Natural killer cell (primary cell): ENCODE measurements at regions not wholly inside any gene's neighbourhood (a gene's known extent, or its start where the extent isn't known, plus 50 kb on each side); places are given as distances from the start of the nearest gene placed in this dataset.

Source experiments
- ATAC-seq, 3 donors: fragments of 150-1000 bp in 2 of 3; fragments of 200-7000 bp in 1 of 3; cut with Tn5 transposase; 1 replicate in 1 of 3; 2 replicates in 2 of 3; pipeline ENCODE4 v1.10.0; 2021; ENCODE audit warnings: mild to moderate bottlenecking in 2 of 3, moderate library complexity in 2 of 3
- DNase-seq, 2 donors: peaks; one replicate each; pipeline versions ENCODE4 v3.0.0 to v3.0.0-alpha.2; 2013 to 2021; ENCODE audit warnings: mixed read lengths in 1 of 2
- H3K27ac ChIP-seq: one replicate; pipeline ENCODE4 v1.5.1; 2013; ENCODE audit warnings: mild to moderate bottlenecking, low read length
- H3K27me3 ChIP-seq: one replicate; pipeline ENCODE4 v1.6.1; 2013; ENCODE audit warnings: low read length; ENCODE audit not compliant: control insufficient read depth, insufficient read depth
- H3K36me3 ChIP-seq: one replicate; pipeline ENCODE4 v1.6.1; 2013; ENCODE audit warnings: low read length; ENCODE audit not compliant: control insufficient read depth, insufficient read depth
- H3K4me1 ChIP-seq: one replicate; pipeline ENCODE4 v1.6.1; 2013; ENCODE audit warnings: low read length; ENCODE audit not compliant: control insufficient read depth, insufficient read depth
- H3K4me3 ChIP-seq: one replicate; pipeline ENCODE4 v1.5.1; 2013; ENCODE audit warnings: low read length
- H3K9me3 ChIP-seq: one replicate; pipeline ENCODE4 v1.6.1; 2013; ENCODE audit warnings: low read length; ENCODE audit not compliant: control insufficient read depth, insufficient read depth
- H3K27ac Mint-ChIP-seq, 2 donors: one replicate each; pipeline ENCODE4 v1.8.0; 2022; ENCODE audit warnings: mild to moderate bottlenecking in 2 of 2, mixed read lengths in 2 of 2, moderate library complexity in 1 of 2
- H3K27me3 Mint-ChIP-seq, 2 donors: one replicate each; pipeline ENCODE4 v1.8.0; 2022; ENCODE audit warnings: low read depth in 2 of 2, mixed read lengths in 2 of 2
- H3K36me3 Mint-ChIP-seq: one replicate; pipeline ENCODE4 v1.8.0; 2022; ENCODE audit warnings: mixed read lengths
- H3K4me1 Mint-ChIP-seq, 2 donors: one replicate each; pipeline ENCODE4 v1.8.0; 2022; ENCODE audit warnings: mixed read lengths in 2 of 2
- H3K4me3 Mint-ChIP-seq: one replicate; pipeline ENCODE4 v1.8.0; 2022; ENCODE audit warnings: mild to moderate bottlenecking, moderate library complexity, mixed read lengths
- H3K9me3 Mint-ChIP-seq, 2 donors: one replicate each; pipeline ENCODE4 v1.8.0; 2022; ENCODE audit warnings: mixed read lengths in 2 of 2
- CTCF ChIP-seq: fragments of 200-600 bp; IDR thresholded peaks from one replicate; pipeline ENCODE4 v1.8.0; 2022; ENCODE audit warnings: antibody characterized with exemption
- WGBS: methylation state at CpG from one replicate; pipeline ENCODE4 v1.1.7; 2013; ENCODE audit warnings: missing lambda C conversion rate; ENCODE audit not compliant: insufficient coverage; 5-methylcytosine and 5-hydroxymethylcytosine counted together
- intact Hi-C: fragments of 100-400 bp; cut with micrococcal nuclease; formaldehyde crosslinking; loops from one replicate; pipeline ENCODE4 v1.14.2; 2022

- H3K4me1 Mint-ChIP-seq: no peaks in the 10 kb centered on the region
- Histone ChIP-seq H3K4me3 (no peak overlapping the region), H3K27me3 (no peaks in the 10 kb centered on the region), H3K9me3 (peaks cover 15% of the 10 kb centered on the region), H3K36me3 (no peaks in the 10 kb centered on the region), H3K27ac (no peak overlapping the region), H3K4me1 (no peaks in the 10 kb centered on the region)
- 76% methylated on average over 1 of the region's 1 CpG for WGBS
- H3K27me3 Mint-ChIP-seq: no peaks in the 10 kb centered on the region
- no peak for DNase-seq
- peaks cover 12 to 16% of the 10 kb centered on the region in 2 donors for H3K9me3 Mint-ChIP-seq
- no peak overlapping the region for H3K27ac Mint-ChIP-seq
- no peak for ATAC-seq
- no peak overlapping the region for H3K4me3 Mint-ChIP-seq
- no peaks in the 10 kb centered on the region for H3K36me3 Mint-ChIP-seq
- intact Hi-C loops: no loop called here
- no peak for TF ChIP-seq CTCF
These were observed 1254.8 kb downstream of the AMY1C start for GRCh38 chr1:105004515-105004914.

- 85% methylated on average over 7 of the region's 7 CpGs for WGBS
- H3K27ac Mint-ChIP-seq: no peak overlapping the region
- no peaks in the 10 kb centered on the region for H3K36me3 Mint-ChIP-seq
These were observed 1256.0 kb downstream of the AMY1C start for GRCh38 chr1:105005594-105006195.

GRCh38 chr1:105017587-105017986 lies 1267.9 kb downstream of the AMY1C start:
- no peak for TF ChIP-seq CTCF
- no peaks in the 10 kb centered on the region for H3K27me3 ChIP-seq
- Mint-ChIP-seq H3K27ac (no peak overlapping the region), H3K4me1 (no peaks in the 10 kb centered on the region), H3K36me3 (peaks cover 14% of the 10 kb centered on the region), H3K27me3 (no peaks in the 10 kb centered on the region), H3K4me3 (no peak overlapping the region), H3K9me3 (peaks cover 18 to 26% of the 10 kb centered on the region in 2 donors)
- intact Hi-C loops: no loop called here
- ATAC-seq: no peak
- no peaks in the 10 kb centered on the region for H3K4me1 ChIP-seq
- no peak overlapping the region for H3K27ac ChIP-seq
- DNase-seq: no peak
- no peaks in the 10 kb centered on the region for H3K36me3 ChIP-seq
- 87% methylated on average over 7 of the region's 7 CpGs for WGBS
- no peak overlapping the region for H3K4me3 ChIP-seq
- no peaks in the 10 kb centered on the region for H3K9me3 ChIP-seq

More at GRCh38 chr1:105005594-105006195, 1256.0 kb downstream of the AMY1C start:
- no peak for DNase-seq
- no peak for TF ChIP-seq CTCF
- Mint-ChIP-seq H3K4me1 (no peaks in the 10 kb centered on the region), H3K9me3 (peaks cover 10 to 16% of the 10 kb centered on the region in 2 donors), H3K4me3 (no peak overlapping the region), H3K27me3 (no peaks in the 10 kb centered on the region)
- ATAC-seq: no peak
- no peak overlapping the region for H3K27ac ChIP-seq
- intact Hi-C loops: no loop called here
- no peaks in the 10 kb centered on the region for H3K27me3 ChIP-seq
- no peak overlapping the region for H3K4me3 ChIP-seq
- peaks cover 15% of the 10 kb centered on the region for H3K9me3 ChIP-seq
- H3K4me1 ChIP-seq: no peaks in the 10 kb centered on the region
- H3K36me3 ChIP-seq: no peaks in the 10 kb centered on the region

- peaks cover 8% of the 10 kb centered on the region for H3K36me3 Mint-ChIP-seq
- peaks cover 16 to 26% of the 10 kb centered on the region in 2 donors for H3K9me3 Mint-ChIP-seq
- no peaks in the 10 kb centered on the region for H3K27me3 Mint-ChIP-seq
- TF ChIP-seq CTCF: no peak
- H3K4me3 ChIP-seq: no peak overlapping the region
- no peak overlapping the region for H3K4me3 Mint-ChIP-seq
- no peaks in the 10 kb centered on the region for H3K4me1 ChIP-seq
- no peaks in the 10 kb centered on the region for H3K27me3 ChIP-seq
- DNase-seq (no peak), ATAC-seq (no peak)
- no peaks in the 10 kb centered on the region for H3K9me3 ChIP-seq
- H3K27ac ChIP-seq: no peak overlapping the region
- H3K4me1 Mint-ChIP-seq: no peaks in the 10 kb centered on the region
- no peak overlapping the region for H3K27ac Mint-ChIP-seq
- no peaks in the 10 kb centered on the region for H3K36me3 ChIP-seq
- intact Hi-C loops: no loop called here
These were observed 1274.0 kb downstream of the AMY1C start for GRCh38 chr1:105023719-105024118.
